RWPE1 (cell line): ENCODE measurements at regions not wholly inside any gene's neighbourhood (a gene's known extent, or its start where the extent isn't known, plus 50 kb on each side); places are given as distances from the start of the nearest gene placed in this dataset.

Experiments used
- CTCF ChIA-PET: fragments of 350-600 bp; sonication (Branson Sonifier 250); formaldehyde crosslinking; extraction: SDS; loops from one replicate; lab custom pipeline; 2021; lab: Yijun Ruan, JAX
- POLR2A ChIA-PET: fragments of 400-600 bp; formaldehyde crosslinking; extraction: SDS; loops from one replicate; lab custom pipeline; 2020; ENCODE audit warnings: antibody characterized with exemption; ENCODE audit not compliant: low non-redundant PET; lab: Yijun Ruan, JAX
- DNase-seq: peaks from one replicate; pipeline ENCODE4 v3.0.0; 2012; ENCODE audit warnings: low spot score
- H3K27ac ChIP-seq: fragments of 450-650 bp; 2 replicates; pipeline ENCODE4 v1.5.1; 2017
- CTCF ChIP-seq: fragments of 450-650 bp; conservative IDR thresholded peaks from 2 replicates; pipeline ENCODE4 v1.5.1; 2017; ENCODE audit warnings: low read depth, mild to moderate bottlenecking

- CTCF ChIA-PET = no interaction called here
- H3K27ac ChIP-seq = no peak overlapping the region
- no peak for DNase-seq
- no peak for TF ChIP-seq CTCF
- POLR2A ChIA-PET = no interaction called here
These were observed 126.1 kb upstream of the CTAGE1 start for GRCh38 chr18:22543769-22544168.

GRCh38 chr18:22544626-22545025 lies 126.9 kb upstream of the CTAGE1 start:
- no peak for DNase-seq
- no peak overlapping the region for H3K27ac ChIP-seq
- POLR2A ChIA-PET = no interaction called here
- no peak for TF ChIP-seq CTCF
- CTCF ChIA-PET = no interaction called here

GRCh38 chr18:22545066-22545760 lies 127.5 kb upstream of the CTAGE1 start:
- TF ChIP-seq CTCF = no peak
- no peak for DNase-seq
- ChIA-PET POLR2A (no interaction called here), CTCF (no interaction called here)
- no peak overlapping the region for H3K27ac ChIP-seq

GRCh38 chr18:22546905-22547570 lies 129.3 kb upstream of the CTAGE1 start:
- DNase-seq = no peak
- no peak overlapping the region for H3K27ac ChIP-seq
- POLR2A ChIA-PET = no interaction called here
- no peak for TF ChIP-seq CTCF
- CTCF ChIA-PET = no interaction called here

GRCh38 chr18:22547807-22548561 lies 130.3 kb upstream of the CTAGE1 start:
- no peak for DNase-seq
- TF ChIP-seq CTCF = no peak
- H3K27ac ChIP-seq = no peak overlapping the region
- CTCF ChIA-PET = interaction anchor here (0.6 to 0.7 kb wide), 2 partner anchors 171 to 231 kb away, joined by 3 to 4 read pairs; no protein-coding TSS in a partner anchor
- POLR2A ChIA-PET = no interaction called here

GRCh38 chr18:22549260-22549937 lies 131.7 kb upstream of the CTAGE1 start:
- no peak overlapping the region for H3K27ac ChIP-seq

More at GRCh38 chr18:22549260-22549937, 131.7 kb upstream of the CTAGE1 start:
- POLR2A ChIA-PET = no interaction called here
- no peak for TF ChIP-seq CTCF
- DNase-seq = no peak
- CTCF ChIA-PET = no interaction called here
